ENCODE measurements at regions not wholly inside any gene's neighbourhood (a gene's known extent, or its start where the extent isn't known, plus 50 kb on each side); places are given as distances from the start of the nearest gene placed in this dataset.

DNA sequence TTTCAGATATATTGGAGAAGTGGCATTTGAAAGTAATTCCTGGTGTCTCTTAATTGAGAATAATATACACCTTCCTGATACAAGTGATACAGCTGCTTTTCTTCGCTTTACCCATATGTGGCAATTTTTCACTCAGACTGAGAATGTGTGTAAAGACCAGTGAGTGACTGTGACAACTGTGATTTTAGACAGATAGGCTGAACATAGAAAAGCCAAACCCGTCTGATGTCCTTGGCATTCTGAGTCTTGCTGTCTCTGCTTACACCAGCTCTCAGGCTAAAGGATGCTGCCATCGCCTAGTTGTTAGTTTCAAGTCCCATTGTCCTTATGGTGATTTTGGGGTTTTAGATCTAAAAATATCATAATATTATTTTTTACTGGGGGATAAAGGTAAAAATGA lies 492.6 kb downstream of the RFC3 start:
- intact Hi-C loops (cut with DNase I) = no loop called here
- 89 to 97% methylated on average over 3 of the region's 3 CpGs for WGBS, 2 donors

DNA sequence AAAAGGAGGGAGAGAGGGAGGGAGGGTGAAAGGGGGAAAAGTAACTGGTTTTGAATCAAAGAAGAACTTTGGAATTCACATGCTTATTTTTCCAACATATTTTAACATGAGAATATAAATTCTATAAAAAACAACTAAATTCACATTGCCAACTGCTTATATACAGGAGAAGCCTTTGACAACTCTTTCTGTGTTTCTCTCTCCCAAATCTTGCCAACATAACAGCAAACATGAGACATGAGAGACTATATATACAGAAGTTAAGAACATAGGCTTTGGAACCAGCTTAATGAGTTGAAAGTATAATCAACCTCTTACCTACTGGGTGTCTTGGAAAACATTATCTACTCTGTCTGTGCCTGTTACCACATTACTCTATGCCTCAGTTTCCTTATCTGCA lies 493.3 kb downstream of the RFC3 start:
- Histone ChIP-seq H3K36me3 (no peaks in the 10 kb centered on the region), H3K27ac (no peak overlapping the region), H3K27me3 (no peaks in the 10 kb centered on the region), H3K4me3 (replicated peaks in 1 of 3) (no peak overlapping the region), H3K4me1 (no peaks in the 10 kb centered on the region), H3K9me3 (no peaks in the 10 kb centered on the region)
- DNase-seq = no peak
- TF ChIP-seq POLR2A (IDR thresholded peaks at IDR 0.05) = no peak
- TF ChIP-seq, protein P1, sequence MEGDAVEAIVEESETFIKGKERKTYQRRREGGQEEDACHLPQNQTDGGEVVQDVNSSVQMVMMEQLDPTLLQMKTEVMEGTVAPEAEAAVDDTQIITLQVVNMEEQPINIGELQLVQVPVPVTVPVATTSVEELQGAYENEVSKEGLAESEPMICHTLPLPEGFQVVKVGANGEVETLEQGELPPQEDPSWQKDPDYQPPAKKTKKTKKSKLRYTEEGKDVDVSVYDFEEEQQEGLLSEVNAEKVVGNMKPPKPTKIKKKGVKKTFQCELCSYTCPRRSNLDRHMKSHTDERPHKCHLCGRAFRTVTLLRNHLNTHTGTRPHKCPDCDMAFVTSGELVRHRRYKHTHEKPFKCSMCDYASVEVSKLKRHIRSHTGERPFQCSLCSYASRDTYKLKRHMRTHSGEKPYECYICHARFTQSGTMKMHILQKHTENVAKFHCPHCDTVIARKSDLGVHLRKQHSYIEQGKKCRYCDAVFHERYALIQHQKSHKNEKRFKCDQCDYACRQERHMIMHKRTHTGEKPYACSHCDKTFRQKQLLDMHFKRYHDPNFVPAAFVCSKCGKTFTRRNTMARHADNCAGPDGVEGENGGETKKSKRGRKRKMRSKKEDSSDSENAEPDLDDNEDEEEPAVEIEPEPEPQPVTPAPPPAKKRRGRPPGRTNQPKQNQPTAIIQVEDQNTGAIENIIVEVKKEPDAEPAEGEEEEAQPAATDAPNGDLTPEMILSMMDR (IDR thresholded peaks at IDR 0.05) = no peak
- intact Hi-C loops (cut with DNase I) = no loop called here

More for the DNA sequence above, 492.6 kb downstream of the RFC3 start:
- H3K4me1 ChIP-seq = no peaks in the 10 kb centered on the region
- no peak overlapping the region for H3K4me3 ChIP-seq (replicated peaks in 1 of 3)
- DNase-seq = no peak
- no peaks in the 10 kb centered on the region for H3K9me3 ChIP-seq
- no peak for TF ChIP-seq POLR2A (IDR thresholded peaks at IDR 0.05)
- TF ChIP-seq, protein P1 (IDR thresholded peaks at IDR 0.05) = no peak
- H3K27ac ChIP-seq = no peak overlapping the region
- H3K36me3 ChIP-seq = no peaks in the 10 kb centered on the region
- no peaks in the 10 kb centered on the region for H3K27me3 ChIP-seq

DNA sequence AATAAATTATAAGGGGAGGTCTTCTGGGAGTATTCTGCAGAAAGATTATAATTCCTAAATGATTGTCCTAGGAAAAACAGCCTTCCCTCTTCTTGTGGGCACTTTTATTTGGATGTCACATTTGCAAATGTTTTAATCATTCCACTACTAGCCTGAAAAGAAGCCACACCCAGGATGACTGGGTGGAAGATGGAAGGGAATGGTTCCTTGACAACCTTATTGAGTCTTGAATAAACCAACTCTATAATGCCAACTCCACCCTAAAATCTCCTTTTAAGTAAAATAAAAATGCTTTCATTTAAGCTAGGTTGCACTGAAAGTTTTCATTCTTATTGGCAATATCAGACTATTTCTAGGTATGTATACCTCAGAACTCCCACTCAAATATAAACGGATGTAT lies 494.6 kb downstream of the RFC3 start:
- no peak overlapping the region for H3K4me3 ChIP-seq (replicated peaks in 1 of 3)
- no peaks in the 10 kb centered on the region for H3K36me3 ChIP-seq
- no peak for TF ChIP-seq POLR2A (IDR thresholded peaks at IDR 0.05)
- TF ChIP-seq, protein P1 (IDR thresholded peaks at IDR 0.05) = no peak
- no peaks in the 10 kb centered on the region for H3K4me1 ChIP-seq
- no peaks in the 10 kb centered on the region for H3K9me3 ChIP-seq
- H3K27me3 ChIP-seq = no peaks in the 10 kb centered on the region
- intact Hi-C loops (cut with DNase I) = no loop called here
- DNase-seq = no peak
- no peak overlapping the region for H3K27ac ChIP-seq
- 93 to 98% methylated on average over 1 of the region's 1 CpG for WGBS, 2 donors

DNA sequence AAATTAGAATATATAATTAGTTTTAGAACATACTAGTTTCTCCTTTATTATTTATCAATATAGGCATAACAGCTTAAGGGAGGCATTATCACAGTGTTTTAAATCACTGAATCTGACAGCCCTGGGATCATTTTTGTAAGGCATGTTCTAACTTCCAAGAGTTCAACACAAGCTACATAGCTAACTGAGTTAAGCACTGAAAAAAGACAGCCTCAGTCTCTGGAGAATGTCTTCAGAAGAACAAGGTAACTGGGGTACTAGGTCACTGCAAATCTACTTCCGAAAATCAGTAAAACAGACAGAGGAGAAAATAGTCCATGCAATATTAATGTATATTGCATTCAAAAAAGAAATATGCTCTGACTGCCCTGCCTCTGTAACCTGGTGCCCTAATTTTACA lies 502.1 kb downstream of the RFC3 start:
- H3K27ac ChIP-seq = no peak overlapping the region
- no peak overlapping the region for H3K4me3 ChIP-seq (replicated peaks in 1 of 3)
- H3K9me3 ChIP-seq = no peaks in the 10 kb centered on the region
- no peaks in the 10 kb centered on the region for H3K36me3 ChIP-seq
- no peaks in the 10 kb centered on the region for H3K27me3 ChIP-seq
- peaks cover 3 to 10% of the 10 kb centered on the region in 2 donors for H3K4me1 ChIP-seq
- DNase-seq = no peak
- 92 to 97% methylated on average over 1 of the region's 1 CpG for WGBS, 2 donors
- TF ChIP-seq, protein P1 (IDR thresholded peaks at IDR 0.05) = no peak
- no peak for TF ChIP-seq POLR2A (IDR thresholded peaks at IDR 0.05)
- intact Hi-C loops (cut with DNase I) = no loop called here

DNA sequence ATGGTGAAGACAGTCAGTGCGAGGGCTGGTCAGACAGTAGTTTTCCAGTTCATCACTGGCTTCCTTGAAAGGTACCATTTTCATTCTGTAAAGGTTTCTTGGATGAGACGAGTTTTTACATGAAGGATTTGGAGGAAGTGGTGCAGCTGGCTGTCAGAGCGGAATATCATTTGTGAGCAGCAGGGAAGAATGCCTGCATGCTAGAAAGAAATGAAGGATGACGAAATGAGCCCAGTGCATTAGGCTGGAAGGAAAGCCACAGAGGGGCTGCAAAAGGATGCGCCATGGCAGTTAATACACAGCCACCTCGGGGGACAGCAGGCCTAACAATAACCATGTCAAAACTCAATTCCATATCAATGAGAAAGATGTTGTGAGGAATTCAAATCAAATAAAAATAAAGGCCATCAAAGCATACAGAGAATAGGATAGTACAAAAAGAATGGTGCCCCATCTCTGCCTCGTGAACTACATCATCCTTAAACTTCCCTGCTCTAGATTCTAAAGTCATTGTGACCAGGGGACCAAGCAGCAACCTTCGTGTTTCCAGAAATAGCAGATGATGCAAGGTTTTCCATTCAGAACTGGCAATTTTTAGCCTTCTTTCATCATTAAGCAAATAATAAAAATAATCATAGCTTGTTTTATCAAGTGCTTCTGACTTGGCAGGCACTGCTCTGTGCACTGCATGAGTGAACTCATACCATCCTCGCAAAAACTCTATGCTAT lies 504.2 kb downstream of the RFC3 start:
- Histone ChIP-seq H3K9me3 (no peaks in the 10 kb centered on the region), H3K27me3 (no peaks in the 10 kb centered on the region), H3K27ac (no peak overlapping the region), H3K4me1 (peaks cover 3 to 10% of the 10 kb centered on the region in 2 donors), H3K36me3 (no peaks in the 10 kb centered on the region), H3K4me3 (replicated peaks in 1 of 3) (no peak overlapping the region)
- DNase-seq = peak in 1 of 2 donors; percentile 1
- WGBS, 2 donors = 70 to 83% methylated on average over 9 of the region's 9 CpGs
- intact Hi-C loops (cut with DNase I) = no loop called here
- TF ChIP-seq POLR2A (IDR thresholded peaks at IDR 0.05) = no peak
- TF ChIP-seq, protein P1 (IDR thresholded peaks at IDR 0.05) = no peak

Data from thyroid gland (tissue), 4 donors.